ENCODE measurements at regions not wholly inside any gene's neighbourhood (a gene's known extent, or its start where the extent isn't known, plus 50 kb on each side); places are given as distances from the start of the nearest gene placed in this dataset.

- no peak for TF ChIP-seq BACH1 (IDR thresholded peaks at IDR 0.05; ENCODE audit: low read length)
- TF ChIP-seq SP4 (IDR thresholded peaks at IDR 0.05; ENCODE audit: low read length) = no peak
- no peak for TF ChIP-seq KDM5A (IDR thresholded peaks at IDR 0.05; ENCODE audit: low read length)
- no peak for TF ChIP-seq BRCA1 (IDR thresholded peaks at IDR 0.05; ENCODE audit: low read depth, low read length)
- TF ChIP-seq KDM4A (IDR thresholded peaks at IDR 0.05; ENCODE audit: low read depth, low read length, severe bottlenecking) = no peak
- no peak for TF ChIP-seq SP2 (IDR thresholded peaks at IDR 0.05; ENCODE audit: low read length)
These were observed 118.7 kb downstream of the LYPLAL1 start (continued) for GRCh38 chr1:219292341-219292740.
